Naive B cell (primary cell): ENCODE measurements at regions not wholly inside any gene's neighbourhood (a gene's known extent, or its start where the extent isn't known, plus 50 kb on each side); places are given as distances from the start of the nearest gene placed in this dataset.
"Not testable (repeated sequence)": the region's sequence is repeated elsewhere in the genome, so short reads cannot be mapped to it uniquely, and the experiment has no call there.

Source experiments
- ATAC-seq, 2 donors: fragments of 150-1000 bp; cut with Tn5 transposase; 2 replicates each; pipeline ENCODE4 v1.10.0; 2021; ENCODE audit warnings: low read depth in 2 of 2, mild to moderate bottlenecking in 2 of 2, moderate library complexity in 2 of 2
- DNase-seq: peaks from one replicate; pipeline ENCODE4 v3.0.0; 2022
- H3K27ac Mint-ChIP-seq, 6 donors: one replicate each; pipeline ENCODE4 v1.8.0; 2020 to 2022; ENCODE audit warnings: mild to moderate bottlenecking in 6 of 6, mixed read lengths in 6 of 6, moderate library complexity in 5 of 6, inconsistent platforms in 2 of 6
- H3K27me3 Mint-ChIP-seq, 3 donors: one replicate each; pipeline ENCODE4 v1.8.0; 2021 to 2022; ENCODE audit warnings: mixed read lengths in 3 of 3, mild to moderate bottlenecking in 1 of 3
- H3K36me3 Mint-ChIP-seq, 2 donors: one replicate each; pipeline ENCODE4 v1.8.0; 2020 to 2022; ENCODE audit warnings: mixed read lengths in 2 of 2, inconsistent platforms in 1 of 2, mild to moderate bottlenecking in 1 of 2
- H3K4me1 Mint-ChIP-seq, 3 donors: one replicate each; pipeline ENCODE4 v1.8.0; 2020 to 2022; ENCODE audit warnings: mixed read lengths in 3 of 3, inconsistent platforms in 1 of 3, mild to moderate bottlenecking in 1 of 3, moderate library complexity in 1 of 3
- H3K4me3 Mint-ChIP-seq, 8 donors: one replicate each; pipeline ENCODE4 v1.8.0; 2020 to 2022; ENCODE audit warnings: mild to moderate bottlenecking in 8 of 8, mixed read lengths in 8 of 8, moderate library complexity in 8 of 8, inconsistent platforms in 2 of 8
- H3K9me3 Mint-ChIP-seq, 7 donors: one replicate each; pipeline ENCODE4 v1.8.0; 2020 to 2022; ENCODE audit warnings: mixed read lengths in 7 of 7, mild to moderate bottlenecking in 5 of 7, inconsistent platforms in 2 of 7, moderate library complexity in 1 of 7

- ATAC-seq = no peak
- Mint-ChIP-seq H3K4me3 (no peak overlapping the region), H3K9me3 (peaks cover 0 to 5% (median 0%) of the 10 kb centered on the region in 7 donors), H3K4me1 (peaks cover 13 to 23% (median 22%) of the 10 kb centered on the region in 3 donors), H3K27me3 (no peaks in the 10 kb centered on the region), H3K36me3 (peaks cover 0 to 9% of the 10 kb centered on the region in 2 donors), H3K27ac (no peak overlapping the region)
- no peak for DNase-seq
These were observed 401.1 kb downstream of the CD83 start for GRCh38 chr6:14518515-14519217.

GRCh38 chr6:14520029-14520428 lies 402.5 kb downstream of the CD83 start:
- DNase-seq (no peak), ATAC-seq (no peak)
- Mint-ChIP-seq H3K4me3 (no peak overlapping the region), H3K9me3 (peaks cover 0 to 5% (median 0%) of the 10 kb centered on the region in 7 donors), H3K36me3 (peaks cover 0 to 11% of the 10 kb centered on the region in 2 donors), H3K4me1 (peaks cover 10 to 14% (median 11%) of the 10 kb centered on the region in 3 donors), H3K27ac (no peak overlapping the region), H3K27me3 (no peaks in the 10 kb centered on the region)

GRCh38 chr6:14520536-14520935 lies 403.0 kb downstream of the CD83 start:
- H3K36me3 Mint-ChIP-seq = peaks cover 0 to 11% of the 10 kb centered on the region in 2 donors
- peaks cover 0 to 5% (median 0%) of the 10 kb centered on the region in 7 donors for H3K9me3 Mint-ChIP-seq

DNA sequence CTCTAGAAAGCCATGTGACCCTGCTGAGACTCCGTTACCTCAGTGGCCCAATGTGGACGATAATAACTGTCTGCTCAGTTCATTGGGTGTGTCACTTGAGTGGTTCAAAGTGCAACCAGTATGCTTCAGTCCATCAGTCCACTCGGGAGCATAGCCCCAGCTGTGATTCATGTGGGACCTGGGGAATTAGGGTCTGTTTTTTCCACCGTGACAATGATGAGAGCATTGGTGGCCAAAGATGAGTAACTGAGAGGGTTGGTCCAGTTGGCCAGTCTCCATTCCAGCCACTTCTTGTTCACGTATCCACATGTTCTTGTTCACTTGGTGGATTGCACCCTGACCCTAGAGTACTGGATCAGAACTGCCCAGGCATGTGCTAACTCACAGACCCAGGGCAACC lies 403.6 kb downstream of the CD83 start:
- ATAC-seq (no peak), DNase-seq (no peak)
- Mint-ChIP-seq H3K4me1 (peaks cover 9 to 11% (median 10%) of the 10 kb centered on the region in 3 donors), H3K9me3 (peaks cover 0 to 5% (median 0%) of the 10 kb centered on the region in 7 donors), H3K27me3 (no peaks in the 10 kb centered on the region), H3K27ac (no peak overlapping the region), H3K36me3 (peaks cover 0 to 10% of the 10 kb centered on the region in 2 donors), H3K4me3 (no peak overlapping the region)

More at GRCh38 chr6:14520536-14520935, 403.0 kb downstream of the CD83 start:
- peaks cover 10 to 14% (median 11%) of the 10 kb centered on the region in 3 donors for H3K4me1 Mint-ChIP-seq
- H3K27ac Mint-ChIP-seq = no peak overlapping the region
- ATAC-seq (no peak), DNase-seq (no peak)
- no peak overlapping the region for H3K4me3 Mint-ChIP-seq
- no peaks in the 10 kb centered on the region for H3K27me3 Mint-ChIP-seq

DNA sequence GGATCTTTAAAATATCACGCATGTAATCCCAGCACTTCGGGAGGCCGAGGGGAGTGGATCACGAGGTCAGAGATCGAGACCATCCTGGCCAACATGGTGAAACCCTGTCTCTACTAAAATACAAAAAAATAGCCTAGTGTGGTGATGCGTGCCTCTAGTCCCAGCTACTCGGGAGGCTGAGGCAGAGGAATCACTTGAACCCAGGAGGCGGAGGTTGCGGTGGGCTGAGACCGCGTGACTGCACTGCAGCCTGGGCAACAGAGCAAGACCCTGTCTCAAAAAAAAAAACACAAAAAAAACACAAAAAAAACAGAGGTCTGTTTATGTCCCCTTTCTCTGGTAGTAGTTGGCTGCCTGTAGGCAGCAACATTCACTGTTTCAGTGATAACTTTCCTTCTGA lies 404.3 kb downstream of the CD83 start:
- DNase-seq, H3K9me3 Mint-ChIP-seq, H3K4me3 Mint-ChIP-seq, H3K27me3 Mint-ChIP-seq, ATAC-seq: not testable (repeated sequence)
- Mint-ChIP-seq H3K4me1 (peaks cover 6 to 10% (median 9%) of the 10 kb centered on the region in 3 donors), H3K36me3 (peaks cover 2 to 10% of the 10 kb centered on the region in 2 donors), H3K27ac (peak overlapping the region in 2 of 6 donors; percentile 16 to 17)

DNA sequence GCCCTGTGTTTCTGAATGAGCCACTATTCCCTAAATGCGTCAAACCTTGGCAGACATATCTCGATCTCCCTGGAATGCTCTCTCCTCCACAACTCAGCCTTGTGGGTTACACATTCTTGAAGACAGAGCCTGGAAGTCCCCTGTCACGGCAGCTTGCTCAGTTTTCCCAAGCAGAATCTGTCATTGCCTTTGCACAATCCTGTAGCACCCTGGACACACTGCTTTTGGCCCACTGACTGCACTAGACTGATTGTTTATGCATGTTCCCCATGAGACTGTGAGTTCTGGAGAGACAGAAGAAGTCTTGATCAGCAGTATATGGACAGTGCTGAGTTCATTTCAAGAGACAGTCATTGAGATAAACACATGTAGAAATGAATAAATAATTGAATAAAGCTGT lies 406.7 kb downstream of the CD83 start:
- no peak overlapping the region for H3K4me3 Mint-ChIP-seq
- H3K27me3 Mint-ChIP-seq = no peaks in the 10 kb centered on the region
- H3K9me3 Mint-ChIP-seq = peaks cover 4 to 12% (median 9%) of the 10 kb centered on the region in 7 donors
- H3K27ac Mint-ChIP-seq = no peak overlapping the region
- peaks cover 10 to 14% (median 14%) of the 10 kb centered on the region in 3 donors for H3K4me1 Mint-ChIP-seq
- ATAC-seq (no peak), DNase-seq (no peak)
- peaks cover 14 to 20% of the 10 kb centered on the region in 2 donors for H3K36me3 Mint-ChIP-seq

GRCh38 chr6:14530385-14530784 lies 412.8 kb downstream of the CD83 start:
- Mint-ChIP-seq H3K4me3 (no peak overlapping the region), H3K4me1 (peaks cover 9 to 23% (median 19%) of the 10 kb centered on the region in 3 donors), H3K9me3 (peaks cover 4 to 11% (median 9%) of the 10 kb centered on the region in 7 donors), H3K36me3 (peaks cover 14 to 16% of the 10 kb centered on the region in 2 donors), H3K27ac (peak overlapping the region in 2 of 6 donors; percentile 20 to 44), H3K27me3 (no peaks in the 10 kb centered on the region)
- ATAC-seq (no peak), DNase-seq (no peak)

- H3K9me3 Mint-ChIP-seq = peaks cover 0 to 3% (median 0%) of the 10 kb centered on the region in 7 donors
- H3K4me3 Mint-ChIP-seq = no peak overlapping the region
- peaks cover 5 to 23% (median 21%) of the 10 kb centered on the region in 3 donors for H3K4me1 Mint-ChIP-seq
- no peaks in the 10 kb centered on the region for H3K27me3 Mint-ChIP-seq
- H3K36me3 Mint-ChIP-seq = no peaks in the 10 kb centered on the region
- DNase-seq = no peak
- no peak overlapping the region for H3K27ac Mint-ChIP-seq
- ATAC-seq = no peak
These were observed 415.9 kb downstream of the CD83 start for GRCh38 chr6:14533446-14533845.

- ATAC-seq (no peak), DNase-seq (no peak)
- no peak overlapping the region for H3K27ac Mint-ChIP-seq
- H3K36me3 Mint-ChIP-seq = no peaks in the 10 kb centered on the region
- H3K4me3 Mint-ChIP-seq = no peak overlapping the region
- peaks cover 0 to 3% (median 0%) of the 10 kb centered on the region in 7 donors for H3K9me3 Mint-ChIP-seq
- no peaks in the 10 kb centered on the region for H3K27me3 Mint-ChIP-seq
- peaks cover 9 to 22% (median 14%) of the 10 kb centered on the region in 3 donors for H3K4me1 Mint-ChIP-seq
These were observed 419.5 kb downstream of the CD83 start for GRCh38 chr6:14537030-14537429.

DNA sequence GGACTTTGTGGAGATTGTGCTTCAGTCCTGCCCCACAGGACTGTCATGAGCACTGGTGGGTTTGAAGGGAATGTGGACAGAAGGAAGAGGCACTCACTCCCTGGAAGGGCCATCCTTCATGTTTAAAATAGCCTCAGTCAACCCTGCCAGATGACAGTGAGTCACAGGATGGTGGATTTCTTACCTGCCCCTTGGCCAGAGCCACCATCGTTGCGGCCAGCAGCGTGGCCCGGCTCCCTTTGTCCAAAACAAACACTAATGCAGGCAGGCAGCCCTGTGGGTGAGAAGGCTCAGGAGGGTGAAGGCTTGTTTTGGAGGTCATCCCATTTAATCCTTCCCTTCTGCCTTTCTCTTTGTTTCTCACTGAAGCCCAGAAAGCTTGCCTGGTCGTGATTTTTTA lies 422.7 kb downstream of the CD83 start:
- H3K27ac Mint-ChIP-seq = peak overlapping the region in 2 of 6 donors; percentile 59 to 83
- H3K4me1 Mint-ChIP-seq = peaks cover 19 to 42% (median 40%) of the 10 kb centered on the region in 3 donors
- peaks cover 0 to 3% (median 0%) of the 10 kb centered on the region in 7 donors for H3K9me3 Mint-ChIP-seq
- ATAC-seq (no peak), DNase-seq (no peak)
- H3K27me3 Mint-ChIP-seq = no peaks in the 10 kb centered on the region
- no peak overlapping the region for H3K4me3 Mint-ChIP-seq
- H3K36me3 Mint-ChIP-seq = no peaks in the 10 kb centered on the region

DNA sequence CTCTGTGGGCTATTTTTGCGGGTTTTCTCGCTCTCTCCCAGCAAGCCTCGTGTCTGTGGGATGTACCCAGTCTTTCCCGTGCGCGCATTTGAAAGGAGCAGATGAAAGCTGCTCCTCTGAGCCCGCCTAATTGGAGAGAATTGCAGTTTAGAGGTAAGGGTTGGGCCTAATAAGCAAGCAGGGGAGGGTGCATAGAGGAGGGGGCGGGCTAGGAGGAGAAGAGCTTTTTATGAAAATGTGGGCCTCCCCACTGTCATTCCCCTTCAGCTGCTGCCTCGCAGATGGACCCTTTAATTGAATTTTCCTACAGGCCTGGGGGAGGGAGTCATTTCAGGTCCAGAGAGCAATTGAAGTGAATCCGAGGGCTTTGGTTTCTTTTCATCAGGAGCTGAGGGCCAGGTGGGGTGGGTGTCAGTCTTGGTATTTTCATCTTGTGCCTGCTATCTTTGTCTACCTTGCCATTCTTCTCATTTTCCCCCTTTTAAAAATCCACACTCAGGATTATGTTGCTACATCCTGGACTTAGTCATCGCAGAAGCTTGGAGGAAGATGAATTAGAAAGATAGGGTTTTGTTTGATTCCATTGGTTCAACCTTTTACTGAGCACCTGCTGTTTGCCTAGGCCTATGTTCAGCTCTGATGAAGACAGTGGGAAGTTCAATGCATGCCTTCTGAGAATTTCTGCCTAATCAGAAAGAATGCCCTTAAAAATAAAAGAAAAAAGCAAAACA lies 423.4 kb downstream of the CD83 start:
- Mint-ChIP-seq H3K36me3 (no peaks in the 10 kb centered on the region), H3K27me3 (no peaks in the 10 kb centered on the region), H3K4me3 (no peak overlapping the region), H3K27ac (peak overlapping the region in 5 of 6 donors; percentile 3 to 83 (median 49)), H3K4me1 (peaks cover 19 to 42% (median 40%) of the 10 kb centered on the region in 3 donors), H3K9me3 (peaks cover 0 to 3% (median 0%) of the 10 kb centered on the region in 7 donors)
- no peak for ATAC-seq
- no peak for DNase-seq

GRCh38 chr6:14542670-14543366 lies 425.2 kb downstream of the CD83 start:
- DNase-seq (peak; percentile 37), ATAC-seq (peak; percentile 98)
- Mint-ChIP-seq H3K9me3 (no peaks in the 10 kb centered on the region), H3K4me3 (peak overlapping the region in 5 of 8 donors; percentile 14 to 77 (median 71)), H3K36me3 (peaks cover 0 to 5% of the 10 kb centered on the region in 2 donors), H3K27ac (peak overlapping the region in 5 of 6 donors; percentile 11 to 90 (median 30)), H3K4me1 (peaks cover 19 to 42% (median 32%) of the 10 kb centered on the region in 3 donors), H3K27me3 (no peaks in the 10 kb centered on the region)

GRCh38 chr6:14543971-14544585 lies 426.5 kb downstream of the CD83 start:
- H3K36me3 Mint-ChIP-seq = peaks cover 0 to 5% of the 10 kb centered on the region in 2 donors
- no peak overlapping the region for H3K4me3 Mint-ChIP-seq
- peak overlapping the region in 3 of 6 donors; percentile 78 to 92 (median 82) for H3K27ac Mint-ChIP-seq
- H3K27me3 Mint-ChIP-seq = no peaks in the 10 kb centered on the region
- ATAC-seq = no peak
- DNase-seq = no peak
- no peaks in the 10 kb centered on the region for H3K9me3 Mint-ChIP-seq
- H3K4me1 Mint-ChIP-seq = peaks cover 19 to 42% (median 32%) of the 10 kb centered on the region in 3 donors
